Stomach (tissue), 8 donors: ENCODE measurements at regions not wholly inside any gene's neighbourhood (a gene's known extent, or its start where the extent isn't known, plus 50 kb on each side); places are given as distances from the start of the nearest gene placed in this dataset.

Experiments
- DNase-seq, 2 donors: peaks; one replicate each; pipeline versions ENCODE4 v3.0.0 to v3.0.0-alpha.2; 2013 to 2019
- H3K27ac ChIP-seq, 5 donors: fragments of 200-600 bp in 4 of 5; sonication (generic) in 4 of 5; one replicate each; pipeline ENCODE4 v1.5.1; 2013 to 2019; ENCODE audit warnings: mild to moderate bottlenecking in 1 of 5, moderate library complexity in 1 of 5
- H3K27me3 ChIP-seq, 3 donors: fragments of 200-600 bp; sonication (generic); one replicate each; pipeline ENCODE4 v1.5.1; 2017 to 2019; ENCODE audit warnings: mixed run types in 1 of 3
- H3K36me3 ChIP-seq, 4 donors: fragments of 200-600 bp; sonication (generic); 1 replicate in 3 of 4; 2 replicates in 1 of 4; pipeline ENCODE4 v1.5.1; 2016 to 2019
- H3K4me1 ChIP-seq, 4 donors: fragments of 200-600 bp; sonication (generic); one replicate each; pipeline ENCODE4 v1.5.1; 2016 to 2019
- H3K4me3 ChIP-seq, 4 donors: fragments of 200-600 bp; sonication (generic) in 3 of 4; one replicate each; pipeline ENCODE4 v1.5.1; 2016 to 2019; ENCODE audit warnings: mild to moderate bottlenecking in 1 of 4
- H3K9me3 ChIP-seq, 4 donors: fragments of 200-600 bp; sonication (generic); one replicate each; pipeline ENCODE4 v1.5.1; 2016 to 2019
- EP300 ChIP-seq: sonication (generic); formaldehyde crosslinking; IDR thresholded peaks from one replicate; pipeline ENCODE4 v1.6.1; 2017; ENCODE audit warnings: antibody characterized with exemption
- POLR2A ChIP-seq, 4 donors: fragments of 450-650 bp; IDR thresholded peaks; one replicate each; pipeline ENCODE4 v1.6.1; 2016; ENCODE audit warnings: antibody characterized with exemption in 4 of 4, control low read depth in 2 of 4, mild to moderate bottlenecking in 1 of 4, moderate library complexity in 1 of 4
- POLR2AphosphoS5 ChIP-seq, 3 donors: sonication (generic); formaldehyde crosslinking; IDR thresholded peaks; one replicate each; pipeline ENCODE4 v1.6.1; 2016; ENCODE audit warnings: antibody characterized with exemption in 3 of 3
- WGBS, 5 donors: extraction: QIAGEN DNeasy Blood & Tissue Kit in 3 of 5; methylation state at CpG; one replicate each; pipeline versions ENCODE4 v1.1.5 to v1.1.7; 2013 to 2018; 5-methylcytosine and 5-hydroxymethylcytosine counted together
- intact Hi-C: fragments of 100-400 bp; cut with DNase I; formaldehyde crosslinking; loops from one replicate; pipeline ENCODE4 v1.15.1; 2023; ENCODE audit warnings: low total_unique reads
- TF ChIP-seq, protein P1 (sequence below), 7 experiments: fragments of 450-650 bp in 4 of 7; fragments of 200-600 bp in 3 of 7; sonication (generic) in 3 of 7; IDR thresholded peaks; one replicate each; pipeline ENCODE4 v1.5.1; 2016 to 2019; ENCODE audit warnings: antibody characterized with exemption in 7 of 7, control low read depth in 2 of 7, mild to moderate bottlenecking in 1 of 7
- donor health status: healthy with polysubstance abuse.
- donor health status: Bipolar disorder and iron deficiency.
- donor health status: healthy.

DNA sequence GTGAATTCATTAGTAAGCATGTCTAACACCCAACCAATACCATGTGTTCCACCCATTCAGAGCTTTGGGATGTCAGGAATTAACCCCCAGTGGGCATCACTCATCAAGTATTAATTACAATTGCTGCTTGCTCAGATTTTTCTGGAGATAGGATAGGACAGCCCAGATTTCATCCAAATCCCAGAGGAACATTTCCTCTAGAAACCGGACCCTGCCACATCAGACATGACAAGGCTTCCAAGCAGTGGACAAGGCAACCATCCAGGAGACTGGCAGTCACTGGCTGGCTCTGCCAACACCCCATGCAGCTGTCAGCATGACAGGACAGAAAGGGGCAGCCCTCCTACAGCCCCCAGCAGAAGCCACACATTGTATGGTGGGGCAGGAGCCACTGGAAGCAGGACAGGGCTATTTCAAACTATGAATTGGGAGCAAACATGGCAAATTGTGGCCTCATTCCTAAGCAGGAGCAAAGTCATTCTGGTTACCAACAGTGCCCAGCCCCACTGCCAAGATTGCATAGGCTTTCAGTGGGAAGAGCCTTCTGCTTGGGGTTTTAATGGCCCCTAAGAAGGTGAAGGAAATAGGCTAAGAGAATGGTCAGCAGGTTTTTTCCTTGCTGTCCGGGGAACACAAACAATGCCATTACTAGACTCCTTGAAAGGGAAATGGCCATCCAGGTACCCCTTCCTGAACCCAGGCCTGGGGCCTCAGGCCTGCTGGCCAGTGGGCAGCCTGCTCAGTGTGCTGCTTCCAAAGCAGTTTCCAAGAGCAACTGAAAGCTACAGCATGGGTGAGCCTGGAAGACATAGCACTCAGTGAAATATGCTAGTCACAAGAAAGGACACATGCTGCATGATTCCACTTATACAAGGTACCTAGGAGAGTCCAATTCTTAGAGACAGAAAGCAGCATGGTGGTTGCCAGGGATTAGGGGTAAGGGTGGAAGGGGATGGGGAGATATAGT lies 294.7 kb upstream of the SLC30A5 start:
- H3K27me3 ChIP-seq = no peaks in the 10 kb centered on the region
- TF ChIP-seq POLR2A (IDR thresholded peaks at IDR 0.05) = no peak
- no peak for TF ChIP-seq EP300
- TF ChIP-seq POLR2AphosphoS5 (IDR thresholded peaks at IDR 0.05) = no peak
- TF ChIP-seq, protein P1, sequence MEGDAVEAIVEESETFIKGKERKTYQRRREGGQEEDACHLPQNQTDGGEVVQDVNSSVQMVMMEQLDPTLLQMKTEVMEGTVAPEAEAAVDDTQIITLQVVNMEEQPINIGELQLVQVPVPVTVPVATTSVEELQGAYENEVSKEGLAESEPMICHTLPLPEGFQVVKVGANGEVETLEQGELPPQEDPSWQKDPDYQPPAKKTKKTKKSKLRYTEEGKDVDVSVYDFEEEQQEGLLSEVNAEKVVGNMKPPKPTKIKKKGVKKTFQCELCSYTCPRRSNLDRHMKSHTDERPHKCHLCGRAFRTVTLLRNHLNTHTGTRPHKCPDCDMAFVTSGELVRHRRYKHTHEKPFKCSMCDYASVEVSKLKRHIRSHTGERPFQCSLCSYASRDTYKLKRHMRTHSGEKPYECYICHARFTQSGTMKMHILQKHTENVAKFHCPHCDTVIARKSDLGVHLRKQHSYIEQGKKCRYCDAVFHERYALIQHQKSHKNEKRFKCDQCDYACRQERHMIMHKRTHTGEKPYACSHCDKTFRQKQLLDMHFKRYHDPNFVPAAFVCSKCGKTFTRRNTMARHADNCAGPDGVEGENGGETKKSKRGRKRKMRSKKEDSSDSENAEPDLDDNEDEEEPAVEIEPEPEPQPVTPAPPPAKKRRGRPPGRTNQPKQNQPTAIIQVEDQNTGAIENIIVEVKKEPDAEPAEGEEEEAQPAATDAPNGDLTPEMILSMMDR (IDR thresholded peaks at IDR 0.05) = no peak
- no peak overlapping the region for H3K4me3 ChIP-seq
- H3K36me3 ChIP-seq = no peaks in the 10 kb centered on the region
- WGBS, 5 donors = 83 to 96% (median 92%) methylated on average over 2 of the region's 2 CpGs
- no peak overlapping the region for H3K27ac ChIP-seq
- intact Hi-C loops = no loop called here
- H3K9me3 ChIP-seq = no peaks in the 10 kb centered on the region
- no peak for DNase-seq
- H3K4me1 ChIP-seq = no peaks in the 10 kb centered on the region

DNA sequence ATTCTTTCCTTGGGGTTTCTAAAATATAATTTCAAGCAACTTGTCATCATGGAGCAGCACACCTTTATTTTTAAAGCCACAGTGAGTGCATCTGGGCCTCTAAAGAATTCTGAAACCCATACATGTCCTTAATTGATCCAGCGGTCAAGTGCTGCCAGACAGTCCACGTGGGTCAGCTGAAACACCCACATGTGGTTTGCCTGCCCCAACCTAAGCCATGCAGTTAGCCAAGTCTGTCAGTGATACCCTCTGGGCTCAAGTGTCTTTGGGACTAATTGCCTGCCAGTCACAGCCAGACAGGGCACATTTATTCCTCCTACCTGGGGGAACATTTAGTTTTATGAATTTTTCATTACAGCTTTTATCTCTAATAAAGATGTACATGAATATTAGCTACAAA lies 291.4 kb upstream of the SLC30A5 start:
- Histone ChIP-seq H3K36me3 (no peaks in the 10 kb centered on the region), H3K4me1 (no peaks in the 10 kb centered on the region), H3K27ac (no peak overlapping the region), H3K9me3 (peaks cover 0 to 14% (median 0%) of the 10 kb centered on the region in 4 donors), H3K27me3 (no peaks in the 10 kb centered on the region), H3K4me3 (no peak overlapping the region)
- TF ChIP-seq EP300 = no peak
- 90 to 95% (median 91%) methylated on average over 2 of the region's 2 CpGs for WGBS, 5 donors
- DNase-seq = no peak
- intact Hi-C loops = no loop called here

DNA sequence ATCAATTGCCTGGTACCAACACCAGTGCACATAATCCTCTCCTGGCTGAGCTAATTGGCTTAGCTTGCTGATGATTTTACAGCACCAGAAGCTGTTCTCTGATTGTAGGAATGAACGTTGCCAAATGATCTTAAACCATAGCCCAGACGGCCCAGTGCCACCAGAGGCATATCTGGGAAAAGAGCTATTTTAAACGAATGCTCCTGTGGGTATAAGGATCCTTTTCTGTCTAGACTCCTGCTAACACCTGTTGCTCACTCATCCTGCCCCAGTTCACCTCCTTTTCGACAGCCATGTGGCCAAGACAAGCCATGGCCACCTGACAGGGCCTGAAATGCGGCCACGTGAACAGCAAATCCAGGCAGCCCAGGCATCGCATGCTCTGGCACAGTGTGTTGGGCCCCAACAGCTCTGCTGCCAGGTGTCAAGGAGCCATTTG lies 289.9 kb upstream of the SLC30A5 start:
- TF ChIP-seq, protein P1 (IDR thresholded peaks at IDR 0.05) = no peak
- no peak for TF ChIP-seq POLR2A (IDR thresholded peaks at IDR 0.05)
- no peak for TF ChIP-seq EP300
- TF ChIP-seq POLR2AphosphoS5 (IDR thresholded peaks at IDR 0.05) = no peak
- no peak for DNase-seq
- WGBS, 5 donors = 80 to 89% (median 83%) methylated on average over 7 of the region's 7 CpGs
- Histone ChIP-seq H3K4me1 (no peaks in the 10 kb centered on the region), H3K36me3 (no peaks in the 10 kb centered on the region), H3K4me3 (no peak overlapping the region), H3K9me3 (peaks cover 0 to 14% (median 0%) of the 10 kb centered on the region in 4 donors), H3K27ac (no peak overlapping the region), H3K27me3 (no peaks in the 10 kb centered on the region)
- intact Hi-C loops = no loop called here

DNA sequence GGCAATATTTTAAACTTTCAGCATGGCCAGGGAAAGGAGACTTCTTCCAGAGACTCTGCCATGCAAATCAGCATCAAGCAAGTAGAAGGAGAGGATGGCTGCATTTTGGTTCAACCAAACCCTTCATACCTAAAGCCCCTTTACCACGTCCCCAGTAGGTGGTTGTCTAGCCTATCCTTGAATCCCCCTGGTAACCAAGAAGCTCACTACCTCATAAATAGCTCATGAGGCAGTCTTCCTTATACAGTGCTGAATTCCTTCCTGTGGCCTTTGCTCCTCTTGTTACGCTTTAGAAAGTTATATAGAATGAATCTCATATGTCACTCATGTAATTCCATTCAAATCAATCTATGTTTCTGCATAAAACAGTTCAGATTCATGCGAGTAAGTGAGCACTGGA lies 289.5 kb upstream of the SLC30A5 start:
- Histone ChIP-seq H3K4me3 (no peak overlapping the region), H3K4me1 (no peaks in the 10 kb centered on the region), H3K36me3 (no peaks in the 10 kb centered on the region), H3K27me3 (no peaks in the 10 kb centered on the region), H3K27ac (no peak overlapping the region), H3K9me3 (peaks cover 0 to 14% (median 0%) of the 10 kb centered on the region in 4 donors)
- intact Hi-C loops = no loop called here
- no peak for TF ChIP-seq POLR2A (IDR thresholded peaks at IDR 0.05)
- TF ChIP-seq, protein P1 (IDR thresholded peaks at IDR 0.05) = no peak
- no peak for TF ChIP-seq POLR2AphosphoS5 (IDR thresholded peaks at IDR 0.05)
- TF ChIP-seq EP300 = no peak
- 83 to 93% (median 92%) methylated on average over 3 of the region's 3 CpGs for WGBS, 5 donors
- no peak for DNase-seq

DNA sequence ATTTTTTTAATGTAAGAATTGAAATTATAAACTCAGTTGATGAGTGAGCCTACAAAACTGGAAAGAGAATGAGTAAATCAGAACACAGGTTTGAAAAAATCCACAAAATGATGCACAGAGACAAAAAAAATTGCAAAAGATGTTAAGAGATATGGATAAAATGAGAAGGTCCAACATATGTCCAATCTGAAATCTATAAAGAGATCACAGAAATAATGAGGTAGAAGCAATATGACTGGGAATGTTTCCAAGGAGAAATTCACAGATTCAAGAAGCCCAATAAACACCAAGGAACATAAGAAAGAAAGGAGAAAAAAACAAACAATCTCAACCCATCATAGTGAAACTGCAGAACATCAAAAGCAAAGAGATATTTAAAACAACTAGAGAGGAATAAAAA lies 288.4 kb upstream of the SLC30A5 start:
- H3K4me1 ChIP-seq = no peaks in the 10 kb centered on the region
- no peaks in the 10 kb centered on the region for H3K36me3 ChIP-seq
- no peak for DNase-seq
- no peak overlapping the region for H3K4me3 ChIP-seq
- TF ChIP-seq POLR2A (IDR thresholded peaks at IDR 0.05) (no peak), POLR2AphosphoS5 (IDR thresholded peaks at IDR 0.05) (no peak), EP300 (no peak)
- TF ChIP-seq, protein P1 (IDR thresholded peaks at IDR 0.05) = no peak
- H3K27me3 ChIP-seq = no peaks in the 10 kb centered on the region
- H3K9me3 ChIP-seq = peaks cover 0 to 14% (median 0%) of the 10 kb centered on the region in 4 donors
- intact Hi-C loops = no loop called here
- no peak overlapping the region for H3K27ac ChIP-seq
